Neural progenitor cell (in vitro differentiated cells): ENCODE measurements at regions not wholly inside any gene's neighbourhood (a gene's known extent, or its start where the extent isn't known, plus 50 kb on each side); places are given as distances from the start of the nearest gene placed in this dataset.

ENCODE experiments used
- EZH2 ChIP-seq: fragments of 200-600 bp; sonication (generic); IDR thresholded peaks from 2 replicates; pipeline ENCODE4 v1.6.1; 2017; ENCODE audit warnings: antibody characterized with exemption, mild to moderate bottlenecking, moderate library complexity
- EZH2phosphoT487 ChIP-seq: fragments of 200-600 bp; sonication (generic); IDR thresholded peaks from 2 replicates; pipeline ENCODE4 v1.6.1; 2017; ENCODE audit warnings: antibody characterized with exemption
- TF ChIP-seq, protein P1 (sequence below): fragments of 200-600 bp; sonication (generic); IDR thresholded peaks from 2 replicates; pipeline ENCODE4 v1.5.1; 2017; ENCODE audit warnings: antibody characterized with exemption, mild to moderate bottlenecking

DNA sequence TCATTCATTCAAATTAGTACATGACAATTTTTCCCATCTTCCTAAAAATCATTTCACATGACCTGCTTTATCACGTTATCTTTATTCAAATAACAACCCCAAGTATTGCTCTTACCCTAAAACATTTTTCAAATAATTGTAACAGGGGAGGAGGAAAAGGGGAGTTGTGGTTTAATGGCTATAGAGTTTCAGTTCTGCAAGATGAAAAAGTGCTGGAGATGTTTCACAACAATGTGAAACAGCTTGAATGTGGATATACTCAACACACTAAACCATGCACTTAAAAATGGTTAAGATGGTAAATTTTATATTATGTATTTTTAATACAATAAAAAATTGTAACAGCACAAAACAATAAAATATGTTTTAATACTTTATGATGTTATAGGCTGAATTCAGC, 161.6 kb upstream of the GUCY1A2 start:
- TF ChIP-seq, protein P1, sequence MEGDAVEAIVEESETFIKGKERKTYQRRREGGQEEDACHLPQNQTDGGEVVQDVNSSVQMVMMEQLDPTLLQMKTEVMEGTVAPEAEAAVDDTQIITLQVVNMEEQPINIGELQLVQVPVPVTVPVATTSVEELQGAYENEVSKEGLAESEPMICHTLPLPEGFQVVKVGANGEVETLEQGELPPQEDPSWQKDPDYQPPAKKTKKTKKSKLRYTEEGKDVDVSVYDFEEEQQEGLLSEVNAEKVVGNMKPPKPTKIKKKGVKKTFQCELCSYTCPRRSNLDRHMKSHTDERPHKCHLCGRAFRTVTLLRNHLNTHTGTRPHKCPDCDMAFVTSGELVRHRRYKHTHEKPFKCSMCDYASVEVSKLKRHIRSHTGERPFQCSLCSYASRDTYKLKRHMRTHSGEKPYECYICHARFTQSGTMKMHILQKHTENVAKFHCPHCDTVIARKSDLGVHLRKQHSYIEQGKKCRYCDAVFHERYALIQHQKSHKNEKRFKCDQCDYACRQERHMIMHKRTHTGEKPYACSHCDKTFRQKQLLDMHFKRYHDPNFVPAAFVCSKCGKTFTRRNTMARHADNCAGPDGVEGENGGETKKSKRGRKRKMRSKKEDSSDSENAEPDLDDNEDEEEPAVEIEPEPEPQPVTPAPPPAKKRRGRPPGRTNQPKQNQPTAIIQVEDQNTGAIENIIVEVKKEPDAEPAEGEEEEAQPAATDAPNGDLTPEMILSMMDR: no peak
- TF ChIP-seq EZH2 (no peak), EZH2phosphoT487 (no peak)
